Neural cell (in vitro differentiated cells): ENCODE measurements at regions not wholly inside any gene's neighbourhood (a gene's known extent, or its start where the extent isn't known, plus 50 kb on each side); places are given as distances from the start of the nearest gene placed in this dataset.

ENCODE experiments used
- H2AFZ ChIP-seq: fragments of 200-600, 300-800 bp; sonication (generic), shearing (Covaris generic); 2 replicates; pipeline ENCODE4 v1.6.0; 2014; ENCODE audit warnings: low read depth, mild to moderate bottlenecking, antibody characterized with exemption, low read length, moderate library complexity
- H3F3A ChIP-seq: fragments of 200-600 bp; shearing (Covaris generic); 2 replicates; pipeline ENCODE4 v1.6.1; 2016; ENCODE audit warnings: mild to moderate bottlenecking, moderate library complexity, mixed read lengths, antibody characterized with exemption, low read length; ENCODE audit not compliant: insufficient read depth, poor library complexity, severe bottlenecking
- H3K27ac ChIP-seq: fragments of 200-600, 300-800 bp; sonication (generic), shearing (Covaris generic); 2 replicates; pipeline ENCODE4 v1.5.1; 2014; ENCODE audit warnings: mild to moderate bottlenecking, low read length, moderate library complexity
- H3K27me3 ChIP-seq: fragments of 300-800, 200-600 bp; sonication (generic), shearing (Covaris generic); 2 replicates; pipeline ENCODE4 v1.6.0; 2014; ENCODE audit warnings: mild to moderate bottlenecking, low read depth, low read length, moderate library complexity; ENCODE audit not compliant: insufficient read depth
- H3K36me3 ChIP-seq: fragments of 300-800, 200-600 bp; sonication (generic), shearing (Covaris generic); 2 replicates; pipeline ENCODE4 v1.5.1; 2014; ENCODE audit warnings: mild to moderate bottlenecking, antibody characterized with exemption, low read length, moderate library complexity; ENCODE audit not compliant: insufficient read depth
- H3K4me2 ChIP-seq: fragments of 300-800, 200-600 bp; sonication (generic), shearing (Covaris generic); 2 replicates; pipeline ENCODE4 v1.6.0; 2014; ENCODE audit warnings: mild to moderate bottlenecking, low read length
- H3K4me3 ChIP-seq: fragments of 300-800, 200-600 bp; sonication (generic), shearing (Covaris generic); 2 replicates; pipeline ENCODE4 v1.5.1; 2014; ENCODE audit warnings: mild to moderate bottlenecking, low read length, moderate library complexity
- H3K79me2 ChIP-seq: fragments of 200-600 bp; shearing (Covaris generic); replicated peaks from 2 replicates; pipeline ENCODE4 v1.6.0; 2014; ENCODE audit warnings: mild to moderate bottlenecking, low read length, moderate library complexity; ENCODE audit not compliant: insufficient read depth
- H3K9ac ChIP-seq: fragments of 300-800, 200-600 bp; sonication (generic), shearing (Covaris generic); 2 replicates; pipeline ENCODE4 v1.6.1; 2016; ENCODE audit warnings: mild to moderate bottlenecking, low read length, mixed read lengths
- H3K9me2 ChIP-seq: fragments of 200-600 bp; shearing (Covaris generic); 2 replicates; pipeline ENCODE4 v1.6.1; 2016; ENCODE audit warnings: mild to moderate bottlenecking, low read length, mixed read lengths; ENCODE audit not compliant: insufficient read depth
- H3K9me3 ChIP-seq: fragments of 200-600, 300-800 bp; sonication (generic), shearing (Covaris generic); 2 replicates; pipeline ENCODE4 v1.6.1; 2016; ENCODE audit warnings: mild to moderate bottlenecking, mixed run types, low read length, moderate library complexity, mixed read lengths
- H4K20me1 ChIP-seq: fragments of 200-600 bp; shearing (Covaris generic); 2 replicates; pipeline ENCODE4 v1.6.1; 2016; ENCODE audit warnings: mild to moderate bottlenecking, mixed run types; ENCODE audit not compliant: insufficient read depth
- EP300 ChIP-seq: fragments of 450-650 bp; conservative IDR thresholded peaks from 2 replicates; pipeline ENCODE4 v1.6.1; 2014; ENCODE audit warnings: antibody characterized with exemption, mild to moderate bottlenecking, moderate library complexity; ENCODE audit not compliant: poor library complexity, severe bottlenecking
- EZH2 ChIP-seq: fragments of 200-600, 300-800 bp; shearing (Covaris generic), sonication (generic); IDR thresholded peaks from 2 replicates; pipeline ENCODE4 v1.6.1; 2014; ENCODE audit warnings: antibody characterized with exemption, low read length, borderline replicate concordance, mild to moderate bottlenecking; ENCODE audit not compliant: insufficient read depth, poor library complexity, severe bottlenecking
- MXI1 ChIP-seq: fragments of 450-650 bp; conservative IDR thresholded peaks from 2 replicates; pipeline ENCODE4 v1.6.1; 2014; ENCODE audit warnings: antibody characterized with exemption, mild to moderate bottlenecking; ENCODE audit not compliant: poor library complexity, severe bottlenecking
- POLR2AphosphoS5 ChIP-seq: IDR thresholded peaks from 2 replicates; pipeline ENCODE4 v1.6.1; 2012
- RAD21 ChIP-seq: fragments of 450-650 bp; conservative IDR thresholded peaks from 2 replicates; pipeline ENCODE4 v1.6.1; 2014; ENCODE audit warnings: antibody characterized with exemption, mild to moderate bottlenecking, moderate library complexity
- REST ChIP-seq: IDR thresholded peaks from 2 replicates; pipeline ENCODE4 v1.6.1; 2012; ENCODE audit warnings: borderline replicate concordance
- SMC3 ChIP-seq: fragments of 450-650 bp; conservative IDR thresholded peaks from 2 replicates; pipeline ENCODE4 v1.6.1; 2014; ENCODE audit warnings: antibody characterized with exemption, mild to moderate bottlenecking, moderate library complexity; ENCODE audit not compliant: poor library complexity
- TAF1 ChIP-seq: IDR thresholded peaks from 2 replicates; pipeline ENCODE4 v1.6.1; 2012; ENCODE audit warnings: low read depth
- TF ChIP-seq, protein P1 (sequence below): fragments of 450-650 bp; IDR thresholded peaks from 2 replicates; pipeline ENCODE4 v1.5.1; 2014; ENCODE audit warnings: antibody characterized with exemption, mild to moderate bottlenecking, moderate library complexity; ENCODE audit not compliant: poor library complexity, severe bottlenecking

DNA sequence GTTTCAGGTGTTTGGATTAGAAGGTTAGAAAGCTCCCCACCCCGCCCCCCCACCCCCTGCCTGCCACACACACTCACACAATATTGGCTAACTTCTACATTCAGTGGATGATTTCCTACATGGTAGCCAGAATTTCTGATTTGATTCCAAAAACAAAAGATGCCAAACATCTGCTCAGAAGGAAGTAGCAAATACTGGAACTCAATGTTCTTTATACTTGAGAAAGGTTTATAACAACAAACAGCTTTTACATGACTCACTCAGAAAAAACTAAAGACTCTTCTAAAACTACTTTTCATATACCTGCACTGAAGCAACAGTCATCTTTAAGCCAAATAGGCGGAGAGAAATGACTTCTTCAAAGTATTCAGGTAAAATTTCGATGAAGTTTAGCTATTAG lies 750.5 kb upstream of the POU3F4 start:
- H3F3A ChIP-seq = no peaks in the 10 kb centered on the region
- no peaks in the 10 kb centered on the region for H3K9me2 ChIP-seq
- no peak overlapping the region for H3K4me2 ChIP-seq
- no peak overlapping the region for H3K9ac ChIP-seq
- no peaks in the 10 kb centered on the region for H3K9me3 ChIP-seq
- H3K36me3 ChIP-seq = no peaks in the 10 kb centered on the region
- no peak overlapping the region for H3K27ac ChIP-seq
- TF ChIP-seq RAD21 (no peak), MXI1 (no peak), EP300 (no peak), EZH2 (no peak), SMC3 (no peak)
- no peak overlapping the region for H3K4me3 ChIP-seq
- no peak overlapping the region for H2AFZ ChIP-seq
- no peaks in the 10 kb centered on the region for H4K20me1 ChIP-seq
- H3K79me2 ChIP-seq = no peaks in the 10 kb centered on the region
- H3K27me3 ChIP-seq = no peaks in the 10 kb centered on the region

- Histone ChIP-seq H3K36me3 (no peaks in the 10 kb centered on the region), H3F3A (no peaks in the 10 kb centered on the region), H2AFZ (no peak overlapping the region), H3K9me3 (no peaks in the 10 kb centered on the region), H3K4me2 (no peak overlapping the region), H4K20me1 (no peaks in the 10 kb centered on the region), H3K9me2 (no peaks in the 10 kb centered on the region), H3K79me2 (no peaks in the 10 kb centered on the region), H3K27me3 (no peaks in the 10 kb centered on the region), H3K9ac (no peak overlapping the region), H3K27ac (no peak overlapping the region), H3K4me3 (no peak overlapping the region)
- TF ChIP-seq MXI1 (no peak), TAF1 (no peak), EP300 (no peak), SMC3 (no peak), RAD21 (no peak), REST (no peak)
Measured at GRCh38 chrX:82764521-82764920, 743.6 kb upstream of the POU3F4 start.

DNA sequence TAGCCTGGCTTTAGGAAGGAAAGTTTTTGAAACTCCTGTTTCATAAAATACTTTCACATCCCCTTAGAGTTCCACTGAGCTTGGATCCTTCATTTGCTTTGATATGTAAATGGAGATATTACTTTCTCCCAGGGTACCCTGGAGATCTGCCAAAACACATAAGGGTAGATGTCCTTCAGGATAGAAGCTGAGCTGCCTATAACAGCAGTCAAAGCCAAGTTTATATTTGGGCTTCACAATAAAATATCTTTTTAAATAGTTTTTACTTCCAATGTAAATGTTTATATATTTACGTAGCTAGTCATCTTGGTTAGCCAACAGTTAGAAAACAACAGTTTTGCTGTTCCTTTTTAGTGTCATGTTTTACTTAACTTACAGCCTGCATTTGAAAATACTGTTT lies 742.3 kb upstream of the POU3F4 start:
- Histone ChIP-seq H3K9me3 (no peaks in the 10 kb centered on the region), H2AFZ (no peak overlapping the region), H3K9ac (no peak overlapping the region), H3K27me3 (no peaks in the 10 kb centered on the region), H4K20me1 (no peaks in the 10 kb centered on the region), H3K79me2 (no peaks in the 10 kb centered on the region), H3K9me2 (no peaks in the 10 kb centered on the region), H3K4me2 (no peak overlapping the region), H3K27ac (no peak overlapping the region), H3K4me3 (no peak overlapping the region), H3K36me3 (no peaks in the 10 kb centered on the region), H3F3A (no peaks in the 10 kb centered on the region)
- TF ChIP-seq REST (no peak), RAD21 (no peak), MXI1 (no peak), TAF1 (no peak), SMC3 (no peak), EP300 (no peak), POLR2AphosphoS5 (no peak), EZH2 (no peak)
- TF ChIP-seq, protein P1, sequence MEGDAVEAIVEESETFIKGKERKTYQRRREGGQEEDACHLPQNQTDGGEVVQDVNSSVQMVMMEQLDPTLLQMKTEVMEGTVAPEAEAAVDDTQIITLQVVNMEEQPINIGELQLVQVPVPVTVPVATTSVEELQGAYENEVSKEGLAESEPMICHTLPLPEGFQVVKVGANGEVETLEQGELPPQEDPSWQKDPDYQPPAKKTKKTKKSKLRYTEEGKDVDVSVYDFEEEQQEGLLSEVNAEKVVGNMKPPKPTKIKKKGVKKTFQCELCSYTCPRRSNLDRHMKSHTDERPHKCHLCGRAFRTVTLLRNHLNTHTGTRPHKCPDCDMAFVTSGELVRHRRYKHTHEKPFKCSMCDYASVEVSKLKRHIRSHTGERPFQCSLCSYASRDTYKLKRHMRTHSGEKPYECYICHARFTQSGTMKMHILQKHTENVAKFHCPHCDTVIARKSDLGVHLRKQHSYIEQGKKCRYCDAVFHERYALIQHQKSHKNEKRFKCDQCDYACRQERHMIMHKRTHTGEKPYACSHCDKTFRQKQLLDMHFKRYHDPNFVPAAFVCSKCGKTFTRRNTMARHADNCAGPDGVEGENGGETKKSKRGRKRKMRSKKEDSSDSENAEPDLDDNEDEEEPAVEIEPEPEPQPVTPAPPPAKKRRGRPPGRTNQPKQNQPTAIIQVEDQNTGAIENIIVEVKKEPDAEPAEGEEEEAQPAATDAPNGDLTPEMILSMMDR = no peak
